ENCODE measurements at regions not wholly inside any gene's neighbourhood (a gene's known extent, or its start where the extent isn't known, plus 50 kb on each side); places are given as distances from the start of the nearest gene placed in this dataset.

- TF ChIP-seq POLR2A (IDR thresholded peaks at IDR 0.05): no peak
- TF ChIP-seq, protein P1, sequence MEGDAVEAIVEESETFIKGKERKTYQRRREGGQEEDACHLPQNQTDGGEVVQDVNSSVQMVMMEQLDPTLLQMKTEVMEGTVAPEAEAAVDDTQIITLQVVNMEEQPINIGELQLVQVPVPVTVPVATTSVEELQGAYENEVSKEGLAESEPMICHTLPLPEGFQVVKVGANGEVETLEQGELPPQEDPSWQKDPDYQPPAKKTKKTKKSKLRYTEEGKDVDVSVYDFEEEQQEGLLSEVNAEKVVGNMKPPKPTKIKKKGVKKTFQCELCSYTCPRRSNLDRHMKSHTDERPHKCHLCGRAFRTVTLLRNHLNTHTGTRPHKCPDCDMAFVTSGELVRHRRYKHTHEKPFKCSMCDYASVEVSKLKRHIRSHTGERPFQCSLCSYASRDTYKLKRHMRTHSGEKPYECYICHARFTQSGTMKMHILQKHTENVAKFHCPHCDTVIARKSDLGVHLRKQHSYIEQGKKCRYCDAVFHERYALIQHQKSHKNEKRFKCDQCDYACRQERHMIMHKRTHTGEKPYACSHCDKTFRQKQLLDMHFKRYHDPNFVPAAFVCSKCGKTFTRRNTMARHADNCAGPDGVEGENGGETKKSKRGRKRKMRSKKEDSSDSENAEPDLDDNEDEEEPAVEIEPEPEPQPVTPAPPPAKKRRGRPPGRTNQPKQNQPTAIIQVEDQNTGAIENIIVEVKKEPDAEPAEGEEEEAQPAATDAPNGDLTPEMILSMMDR (IDR thresholded peaks at IDR 0.05 in 4 of 5, conservative IDR thresholded peaks at IDR 0.05 in 1 of 5): no peak
These were observed 150.0 kb upstream of the KIF2A start for GRCh38 chr5:62155988-62156387.

All from gastrocnemius medialis (tissue), 4 donors.